H1 (cell line): ENCODE measurements at regions not wholly inside any gene's neighbourhood (a gene's known extent, or its start where the extent isn't known, plus 50 kb on each side); places are given as distances from the start of the nearest gene placed in this dataset.

Experiments used
- CTCF ChIA-PET: fragments of 300-600 bp; sonication (Branson Sonifier 250); formaldehyde crosslinking; loops from one replicate; lab custom pipeline; 2021; ENCODE audit not compliant: partially characterized antibody; lab: Charles Lee
- POLR2A ChIA-PET: fragments of 300-600 bp; sonication (Branson Sonifier 250); formaldehyde crosslinking; loops from one replicate; lab custom pipeline; 2021; ENCODE audit warnings: inconsistent platforms; ENCODE audit not compliant: partially characterized antibody; lab: Charles Lee
- DNase-seq, 2 experiments: peaks; one replicate each; pipeline versions ENCODE4 v3.0.0 to v3.0.0-alpha.2; 2010 to 2022; ENCODE audit warnings: low spot score in 2 of 2, low read depth in 1 of 2, mixed read lengths in 1 of 2
- FAIRE-seq: peaks from 2 replicates; lab custom pipeline; 2011; peaks lifted over from hg19 to GRCh38; lab: Jason Lieb, UNC
- H2AFZ ChIP-seq: 2 replicates; pipeline ENCODE4 v1.8.1; 2012; ENCODE audit warnings: low read length, inconsistent platforms
- H2AK5ac ChIP-seq: 2 replicates; pipeline ENCODE4 v1.6.1; 2013; ENCODE audit warnings: low read depth, low read length
- H2BK120ac ChIP-seq: replicated peaks from 2 replicates; pipeline ENCODE3; 2013; ENCODE audit warnings: low read depth, low read length, inconsistent platforms
- H2BK12ac ChIP-seq: 2 replicates; pipeline ENCODE4 v1.6.1; 2013; ENCODE audit warnings: low read depth, low read length
- H2BK15ac ChIP-seq: 2 replicates; pipeline ENCODE4 v1.6.1; 2013; ENCODE audit warnings: low read length
- H2BK20ac ChIP-seq: 2 replicates; pipeline ENCODE4 v1.6.1; 2013; ENCODE audit warnings: low read length
- H2BK5ac ChIP-seq: 2 replicates; pipeline ENCODE4 v1.6.1; 2013; ENCODE audit warnings: low read depth, low read length
- H3K14ac ChIP-seq: 2 replicates; pipeline ENCODE4 v1.6.1; 2013; ENCODE audit warnings: inconsistent platforms; ENCODE audit not compliant: insufficient read length
- H3K18ac ChIP-seq: 2 replicates; pipeline ENCODE4 v1.6.1; 2013; ENCODE audit warnings: low read length; ENCODE audit errors: extremely low read depth
- H3K23ac ChIP-seq: 2 replicates; pipeline ENCODE4 v1.6.1; 2013; ENCODE audit warnings: inconsistent platforms; ENCODE audit not compliant: insufficient read length
- H3K23me2 ChIP-seq: 2 replicates; pipeline ENCODE4 v1.6.1; 2013; ENCODE audit warnings: low read depth, low read length
- H3K27ac ChIP-seq: 2 replicates; pipeline ENCODE4 v1.6.1; 2011; ENCODE audit warnings: low read depth, low read length, inconsistent platforms
- H3K27me3 ChIP-seq, 4 experiments: replicated peaks in 1 of 4; 1 replicate in 1 of 4; 2 replicates in 3 of 4; pipeline versions ENCODE4 v1.6.1 to v1.8.1; 2011 to 2013; ENCODE audit warnings: low read length in 3 of 4, mild to moderate bottlenecking in 3 of 4, inconsistent platforms in 2 of 4, mixed read lengths in 2 of 4, moderate library complexity in 1 of 4; ENCODE audit not compliant: control insufficient read depth in 3 of 4, insufficient read depth in 3 of 4; ENCODE audit errors: extremely low read depth in 1 of 4
- H3K36me3 ChIP-seq, 4 experiments: 2 replicates each; pipeline versions ENCODE4 v1.6.1 to v1.8.1; 2011 to 2013; ENCODE audit warnings: mild to moderate bottlenecking in 4 of 4, low read length in 3 of 4, moderate library complexity in 2 of 4, control low read depth in 1 of 4, inconsistent platforms in 1 of 4; ENCODE audit not compliant: insufficient read depth in 4 of 4, control insufficient read depth in 2 of 4
- H3K4ac ChIP-seq: replicated peaks from 2 replicates; pipeline ENCODE3; 2013; ENCODE audit warnings: low read length, low read depth, mixed read lengths, inconsistent platforms; ENCODE audit not compliant: insufficient read length
- H3K4me1 ChIP-seq, 4 experiments: replicated peaks in 1 of 4; 1 replicate in 1 of 4; 2 replicates in 3 of 4; pipeline versions ENCODE4 v1.6.1 to v1.8.1; 2011 to 2013; ENCODE audit warnings: low read length in 3 of 4, inconsistent platforms in 2 of 4, mixed read lengths in 1 of 4; ENCODE audit not compliant: insufficient read depth in 4 of 4, control insufficient read depth in 3 of 4
- H3K4me2 ChIP-seq, 2 experiments: 2 replicates each; pipeline versions ENCODE4 v1.6.1 to v1.8.1; 2011 to 2013; ENCODE audit warnings: low read depth in 2 of 2, low read length in 2 of 2, control low read depth in 1 of 2, inconsistent platforms in 1 of 2, mild to moderate bottlenecking in 1 of 2; ENCODE audit not compliant: insufficient read depth in 1 of 2
- H3K4me3 ChIP-seq, 4 experiments: fragments of 200-600, 300-600 bp in 1 of 4; sonication (generic), shearing (Covaris generic), sonication (Bioruptor Twin) in 1 of 4; 2 replicates each; pipeline versions ENCODE4 v1.5.1 to v1.8.1; 2011 to 2016; ENCODE audit warnings: low read length in 4 of 4, low read depth in 3 of 4, control low read depth in 2 of 4, inconsistent platforms in 2 of 4, mild to moderate bottlenecking in 2 of 4, mixed read lengths in 1 of 4, moderate library complexity in 1 of 4; ENCODE audit not compliant: insufficient read depth in 2 of 4; ENCODE audit errors: extremely low read depth in 1 of 4
- H3K56ac ChIP-seq: replicated peaks from 2 replicates; pipeline ENCODE3; 2013; ENCODE audit warnings: low read depth, mild to moderate bottlenecking, mixed read lengths, low read length, inconsistent platforms; ENCODE audit not compliant: insufficient read length
- H3K79me1 ChIP-seq: 2 replicates; pipeline ENCODE4 v1.6.1; 2013; ENCODE audit warnings: low read depth, low read length, control low read depth
- H3K79me2 ChIP-seq, 2 experiments: 2 replicates each; pipeline versions ENCODE4 v1.6.1 to v1.8.1; 2012 to 2013; ENCODE audit warnings: low read length in 2 of 2, mild to moderate bottlenecking in 2 of 2, inconsistent platforms in 1 of 2; ENCODE audit not compliant: insufficient read depth in 2 of 2, control insufficient read depth in 1 of 2
- H3K9ac ChIP-seq, 4 experiments: replicated peaks in 1 of 4; 1 replicate in 1 of 4; 2 replicates in 3 of 4; pipeline versions ENCODE4 v1.6.1 to v1.8.1; 2011 to 2013; ENCODE audit warnings: low read depth in 3 of 4, low read length in 3 of 4, control low read depth in 2 of 4, mild to moderate bottlenecking in 2 of 4, moderate library complexity in 2 of 4, inconsistent platforms in 1 of 4; ENCODE audit errors: extremely low read depth in 1 of 4
- H3K9me3 ChIP-seq, 2 experiments: 2 replicates each; pipeline versions ENCODE4 v1.6.1 to v1.8.1; 2012 to 2013; ENCODE audit warnings: mild to moderate bottlenecking in 2 of 2, moderate library complexity in 2 of 2, control low read depth in 1 of 2, inconsistent platforms in 1 of 2, low read depth in 1 of 2, low read length in 1 of 2, mixed read lengths in 1 of 2; ENCODE audit not compliant: insufficient read depth in 2 of 2
- H4K20me1 ChIP-seq, 2 experiments: replicated peaks in 1 of 2; 2 replicates each; pipeline versions ENCODE3 to v1.8.1; 2011 to 2013; ENCODE audit warnings: inconsistent platforms in 2 of 2, low read length in 2 of 2, mild to moderate bottlenecking in 1 of 2; ENCODE audit not compliant: insufficient read depth in 2 of 2, control insufficient read depth in 1 of 2
- H4K5ac ChIP-seq: 2 replicates; pipeline ENCODE4 v1.6.1; 2013; ENCODE audit warnings: low read length, low read depth, mixed read lengths, inconsistent platforms; ENCODE audit not compliant: insufficient read length
- H4K8ac ChIP-seq: 2 replicates; pipeline ENCODE4 v1.8.0; 2013; ENCODE audit warnings: mild to moderate bottlenecking, moderate library complexity, low read length, inconsistent platforms; ENCODE audit not compliant: insufficient read depth; ENCODE audit errors: extremely low read depth
- H4K91ac ChIP-seq: replicated peaks from 2 replicates; pipeline ENCODE3; 2013; ENCODE audit warnings: low read length, mixed read lengths, inconsistent platforms; ENCODE audit not compliant: insufficient read length
- CBX5 ChIP-seq: fragments of 300-800, 300-1000 bp; sonication (generic); IDR thresholded peaks from 2 replicates; pipeline ENCODE4 v1.7.1; 2016; ENCODE audit warnings: antibody characterized with exemption, low read length, low read depth
- CREB1 ChIP-seq: IDR thresholded peaks from 2 replicates; pipeline ENCODE4 v1.6.1; 2012; ENCODE audit warnings: inconsistent platforms
- FOSL1 ChIP-seq: IDR thresholded peaks from 2 replicates; pipeline ENCODE4 v1.6.1; 2011; ENCODE audit warnings: mild to moderate bottlenecking, low read depth, low read length, moderate library complexity; ENCODE audit not compliant: insufficient read depth
- JUND ChIP-seq: IDR thresholded peaks from 2 replicates; pipeline ENCODE4 v1.6.1; 2011; ENCODE audit warnings: mild to moderate bottlenecking, improper control_type of control experiment, low read length
- KDM4A ChIP-seq: IDR thresholded peaks from one replicate; pipeline ENCODE4 v1.7.1; 2012; ENCODE audit warnings: low read depth, mild to moderate bottlenecking, moderate library complexity, low read length, inconsistent platforms; ENCODE audit not compliant: severe bottlenecking
- KDM5A ChIP-seq: fragments of 200-600 bp; IDR thresholded peaks from 2 replicates; pipeline ENCODE4 v1.7.1; 2012; ENCODE audit warnings: mild to moderate bottlenecking, low read length, inconsistent platforms, mixed read lengths
- MAFK ChIP-seq: IDR thresholded peaks from 2 replicates; pipeline ENCODE4 v1.6.1; 2012; ENCODE audit warnings: low read depth, mild to moderate bottlenecking, improper control_type of control experiment, low read length
- RAD21 ChIP-seq, 2 experiments: IDR thresholded peaks in 1 of 2; conservative IDR thresholded peaks in 1 of 2; 2 replicates each; pipeline ENCODE4 v1.6.1; 2011; ENCODE audit warnings: low read depth in 2 of 2, low read length in 2 of 2, improper control_type of control experiment in 1 of 2, inconsistent platforms in 1 of 2, mild to moderate bottlenecking in 1 of 2, moderate library complexity in 1 of 2
- SIN3A ChIP-seq, 2 experiments: IDR thresholded peaks in 1 of 2; conservative IDR thresholded peaks in 1 of 2; 2 replicates each; pipeline ENCODE4 v1.6.1; 2011 to 2012; ENCODE audit warnings: low read length in 2 of 2, improper control_type of control experiment in 1 of 2, low read depth in 1 of 2, mild to moderate bottlenecking in 1 of 2
- SIRT6 ChIP-seq: IDR thresholded peaks from one replicate; pipeline ENCODE4 v1.7.1; 2012; ENCODE audit warnings: low read length, inconsistent platforms
- SP1 ChIP-seq: IDR thresholded peaks from 2 replicates; pipeline ENCODE4 v1.6.1; 2011; ENCODE audit warnings: low read depth, low read length
- SUZ12 ChIP-seq: fragments of 200-600 bp; sonication (generic); IDR thresholded peaks from 2 replicates; pipeline ENCODE4 v1.6.1; 2012; ENCODE audit warnings: mild to moderate bottlenecking, inconsistent platforms, low read length, moderate library complexity, mixed read lengths
- TEAD4 ChIP-seq: IDR thresholded peaks from 2 replicates; pipeline ENCODE4 v1.6.1; 2012; ENCODE audit warnings: low read depth, low read length, inconsistent platforms, mixed read lengths
- WGBS, 2 experiments: shearing (Covaris generic) in 1 of 2; methylation state at CpG; one replicate each; pipeline versions ENCODE4 v1.1.6 to v1.1.7; 2013 to 2015; ENCODE audit warnings: low lambda C conversion rate in 2 of 2, mixed read lengths in 2 of 2, inconsistent platforms in 1 of 2, low coverage in 1 of 2, missing lambda C conversion rate in 1 of 2; ENCODE audit not compliant: insufficient replicate concordance in 2 of 2, insufficient coverage in 1 of 2, insufficient read length in 1 of 2; ENCODE audit errors: extremely low coverage in 1 of 2, missing lambda C conversion rate in 1 of 2; 5-methylcytosine and 5-hydroxymethylcytosine counted together
- TF ChIP-seq, protein P1 (sequence below): IDR thresholded peaks from 2 replicates; pipeline ENCODE4 v1.6.1; 2012; ENCODE audit warnings: low read length, inconsistent platforms

DNA sequence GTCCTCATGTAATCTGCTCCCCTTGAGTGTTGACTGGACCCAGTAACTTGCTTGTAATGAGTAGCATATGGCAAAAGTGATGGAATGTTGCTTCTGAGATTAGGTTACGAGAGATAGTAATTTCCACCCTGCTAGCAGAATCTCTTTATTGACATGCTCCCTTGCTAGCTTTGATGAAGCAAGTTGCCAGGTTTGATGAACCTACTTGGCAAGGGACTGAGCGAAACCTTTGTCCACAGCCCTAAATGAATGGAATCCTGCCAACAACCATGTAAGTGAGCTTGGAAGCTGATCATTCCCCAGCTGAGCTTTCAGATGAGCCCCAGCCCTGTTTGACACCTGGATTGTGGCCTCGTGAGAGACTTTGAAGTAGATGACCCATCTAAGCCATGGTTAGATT, 120.8 kb upstream of the PLXNC1 start:
- Histone ChIP-seq H3K79me2 (no peaks in the 10 kb centered on the region), H2BK15ac (no peak overlapping the region), H3K18ac (no peak overlapping the region), H2BK120ac (no peak overlapping the region), H4K8ac (no peak overlapping the region), H2AFZ (no peak overlapping the region), H3K9ac (no peak overlapping the region), H2BK12ac (no peak overlapping the region), H3K4me2 (no peak overlapping the region), H4K91ac (no peak overlapping the region), H3K56ac (no peak overlapping the region), H3K79me1 (no peaks in the 10 kb centered on the region), H3K36me3 (no peaks in the 10 kb centered on the region), H3K4ac (no peak overlapping the region), H2BK20ac (no peak overlapping the region), H3K4me1 (no peaks in the 10 kb centered on the region), H3K27me3 (no peaks in the 10 kb centered on the region), H2BK5ac (no peak overlapping the region), H3K23me2 (no peaks in the 10 kb centered on the region), H3K27ac (no peak overlapping the region; the same call in 1 of the 2 replicates), H4K5ac (no peak overlapping the region), H3K4me3 (no peak overlapping the region), H3K14ac (no peak overlapping the region), H3K23ac (no peak overlapping the region), H3K9me3 (peaks cover 11 to 14% of the 10 kb centered on the region in 2 experiments), H2AK5ac (no peak overlapping the region), H4K20me1 (no peaks in the 10 kb centered on the region)
- ChIA-PET CTCF (interaction anchor here (0.9 to 1.2 kb wide), 2 partner anchors 22 to 73 kb away, joined by 3 read pairs; no protein-coding TSS in a partner anchor), POLR2A (no interaction called here)
- DNase-seq: no peak
- WGBS, 2 experiments: 89% methylated on average over 3 of the region's 3 CpGs; no CpG with 5 or more reads in 1 of the 2 experiments
- no peak for FAIRE-seq
- TF ChIP-seq SIN3A (conservative IDR thresholded peaks at IDR 0.05 in 1 of 2, IDR thresholded peaks at IDR 0.05 in 1 of 2; ENCODE audit: low read depth in 1 of 2, low read length in 2 of 2): no peak
- no peak for TF ChIP-seq TEAD4
- TF ChIP-seq CBX5: no peak
- no peak for TF ChIP-seq SUZ12
- no peak for TF ChIP-seq SP1
- TF ChIP-seq RAD21 (IDR thresholded peaks at IDR 0.05 in 1 of 2, conservative IDR thresholded peaks at IDR 0.05 in 1 of 2; ENCODE audit: low read depth in 2 of 2, low read length in 2 of 2): no peak
- TF ChIP-seq, protein P1, sequence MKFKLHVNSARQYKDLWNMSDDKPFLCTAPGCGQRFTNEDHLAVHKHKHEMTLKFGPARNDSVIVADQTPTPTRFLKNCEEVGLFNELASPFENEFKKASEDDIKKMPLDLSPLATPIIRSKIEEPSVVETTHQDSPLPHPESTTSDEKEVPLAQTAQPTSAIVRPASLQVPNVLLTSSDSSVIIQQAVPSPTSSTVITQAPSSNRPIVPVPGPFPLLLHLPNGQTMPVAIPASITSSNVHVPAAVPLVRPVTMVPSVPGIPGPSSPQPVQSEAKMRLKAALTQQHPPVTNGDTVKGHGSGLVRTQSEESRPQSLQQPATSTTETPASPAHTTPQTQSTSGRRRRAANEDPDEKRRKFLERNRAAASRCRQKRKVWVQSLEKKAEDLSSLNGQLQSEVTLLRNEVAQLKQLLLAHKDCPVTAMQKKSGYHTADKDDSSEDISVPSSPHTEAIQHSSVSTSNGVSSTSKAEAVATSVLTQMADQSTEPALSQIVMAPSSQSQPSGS: no peak
- TF ChIP-seq JUND: no peak
- TF ChIP-seq KDM4A: no peak
- TF ChIP-seq SIRT6: no peak
- no peak for TF ChIP-seq MAFK
- no peak for TF ChIP-seq FOSL1
- no peak for TF ChIP-seq CREB1
- no peak for TF ChIP-seq KDM5A
